ENCODE measurements at regions not wholly inside any gene's neighbourhood (a gene's known extent, or its start where the extent isn't known, plus 50 kb on each side); places are given as distances from the start of the nearest gene placed in this dataset.

GRCh38 chr2:16261071-16261470 is 320.7 kb downstream of the MYCN start:
- TF ChIP-seq ZFP3 (CRISPR knock-in tag; IDR thresholded peaks at IDR 0.05) (no peak), ZFP30 (CRISPR knock-in tag; IDR thresholded peaks at IDR 0.05) (no peak), PATZ1 (CRISPR knock-in tag; IDR thresholded peaks at IDR 0.05; ENCODE audit: borderline replicate concordance) (no peak), TCF4 (CRISPR knock-in tag; IDR thresholded peaks at IDR 0.05; ENCODE audit: borderline replicate concordance) (no peak), PPARA (CRISPR knock-in tag; IDR thresholded peaks at IDR 0.05; ENCODE audit: borderline replicate concordance) (no peak), ZNF8 (CRISPR knock-in tag; IDR thresholded peaks at IDR 0.05) (no peak), ARNTL (CRISPR knock-in tag; IDR thresholded peaks at IDR 0.05; ENCODE audit: borderline replicate concordance, low read depth) (no peak), TSHZ2 (CRISPR knock-in tag; IDR thresholded peaks at IDR 0.05) (no peak), CREB5 (CRISPR knock-in tag; IDR thresholded peaks at IDR 0.05; ENCODE audit: low read depth) (no peak), CSDC2 (CRISPR knock-in tag; IDR thresholded peaks at IDR 0.05) (no peak), SNAI2 (CRISPR knock-in tag; IDR thresholded peaks at IDR 0.05) (no peak), ZNF565 (CRISPR knock-in tag; conservative IDR thresholded peaks at IDR 0.05; ENCODE audit: low read depth) (no peak), OSR1 (CRISPR knock-in tag; IDR thresholded peaks at IDR 0.05) (no peak)
